ENCODE measurements at regions not wholly inside any gene's neighbourhood (a gene's known extent, or its start where the extent isn't known, plus 50 kb on each side); places are given as distances from the start of the nearest gene placed in this dataset.

DNA sequence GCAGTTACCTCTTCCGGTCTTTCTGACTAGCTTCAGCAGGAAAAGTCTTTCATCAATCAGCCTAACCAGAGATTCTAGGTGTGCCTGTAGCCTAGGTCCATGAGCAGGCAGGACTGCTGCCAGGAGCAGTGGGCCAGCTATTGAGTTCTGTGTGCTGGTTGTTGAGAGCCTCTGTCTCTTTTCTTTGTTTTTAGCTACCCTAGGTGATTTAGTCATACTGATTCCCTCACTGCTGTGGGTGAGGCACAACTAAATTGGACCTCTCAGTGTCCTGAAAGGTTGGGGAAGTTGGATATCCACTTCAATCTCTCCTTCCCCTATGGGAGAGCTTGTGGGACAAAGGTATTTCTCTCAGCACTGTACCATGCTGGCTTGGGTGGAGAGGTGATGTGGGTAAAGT, 354.9 kb downstream of the GPAT3 start:
- ChIA-PET POLR2A (no interaction called here), CTCF (interaction anchor here (0.8 kb wide), 1 partner anchor 12 kb away, joined by 3 read pairs; no protein-coding TSS in a partner anchor)
- DNase-seq (ENCODE audit: extremely low spot score), result no peak
- TF ChIP-seq, protein P1, sequence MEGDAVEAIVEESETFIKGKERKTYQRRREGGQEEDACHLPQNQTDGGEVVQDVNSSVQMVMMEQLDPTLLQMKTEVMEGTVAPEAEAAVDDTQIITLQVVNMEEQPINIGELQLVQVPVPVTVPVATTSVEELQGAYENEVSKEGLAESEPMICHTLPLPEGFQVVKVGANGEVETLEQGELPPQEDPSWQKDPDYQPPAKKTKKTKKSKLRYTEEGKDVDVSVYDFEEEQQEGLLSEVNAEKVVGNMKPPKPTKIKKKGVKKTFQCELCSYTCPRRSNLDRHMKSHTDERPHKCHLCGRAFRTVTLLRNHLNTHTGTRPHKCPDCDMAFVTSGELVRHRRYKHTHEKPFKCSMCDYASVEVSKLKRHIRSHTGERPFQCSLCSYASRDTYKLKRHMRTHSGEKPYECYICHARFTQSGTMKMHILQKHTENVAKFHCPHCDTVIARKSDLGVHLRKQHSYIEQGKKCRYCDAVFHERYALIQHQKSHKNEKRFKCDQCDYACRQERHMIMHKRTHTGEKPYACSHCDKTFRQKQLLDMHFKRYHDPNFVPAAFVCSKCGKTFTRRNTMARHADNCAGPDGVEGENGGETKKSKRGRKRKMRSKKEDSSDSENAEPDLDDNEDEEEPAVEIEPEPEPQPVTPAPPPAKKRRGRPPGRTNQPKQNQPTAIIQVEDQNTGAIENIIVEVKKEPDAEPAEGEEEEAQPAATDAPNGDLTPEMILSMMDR (IDR thresholded peaks at IDR 0.05; ENCODE audit: control extremely low read depth, extremely low read depth, low read depth, missing control alignments), result no peak

- DNase-seq (ENCODE audit: extremely low spot score), result no peak
- TF ChIP-seq, protein P1 (IDR thresholded peaks at IDR 0.05; ENCODE audit: control extremely low read depth, extremely low read depth, low read depth, missing control alignments), result no peak
- CTCF ChIA-PET, result no interaction called here
- POLR2A ChIA-PET, result no interaction called here
These were observed 354.3 kb downstream of the GPAT3 start for GRCh38 chr4:83890231-83890630.

- TF ChIP-seq, protein P1 (IDR thresholded peaks at IDR 0.05; ENCODE audit: control extremely low read depth, extremely low read depth, low read depth, missing control alignments), result no peak
- ChIA-PET CTCF (no interaction called here), POLR2A (no interaction called here)
- DNase-seq (ENCODE audit: extremely low spot score), result no peak
These were observed 353.9 kb downstream of the GPAT3 start for GRCh38 chr4:83889802-83890201.

GRCh38 chr4:83885256-83886182, 349.6 kb downstream of the GPAT3 start:
- TF ChIP-seq, protein P1 (IDR thresholded peaks at IDR 0.05; ENCODE audit: control extremely low read depth, extremely low read depth, low read depth, missing control alignments), result no peak
- no peak for DNase-seq (ENCODE audit: extremely low spot score)
- ChIA-PET CTCF (interaction anchor here (1.4 kb wide), 1 partner anchor 9 kb away, joined by 9 read pairs; no protein-coding TSS in a partner anchor), POLR2A (no interaction called here)

GRCh38 chr4:83876047-83876446, 340.1 kb downstream of the GPAT3 start:
- ChIA-PET CTCF (no interaction called here), POLR2A (no interaction called here)
- no peak for DNase-seq (ENCODE audit: extremely low spot score)
- TF ChIP-seq, protein P1 (IDR thresholded peaks at IDR 0.05; ENCODE audit: control extremely low read depth, extremely low read depth, low read depth, missing control alignments), result no peak

DNA sequence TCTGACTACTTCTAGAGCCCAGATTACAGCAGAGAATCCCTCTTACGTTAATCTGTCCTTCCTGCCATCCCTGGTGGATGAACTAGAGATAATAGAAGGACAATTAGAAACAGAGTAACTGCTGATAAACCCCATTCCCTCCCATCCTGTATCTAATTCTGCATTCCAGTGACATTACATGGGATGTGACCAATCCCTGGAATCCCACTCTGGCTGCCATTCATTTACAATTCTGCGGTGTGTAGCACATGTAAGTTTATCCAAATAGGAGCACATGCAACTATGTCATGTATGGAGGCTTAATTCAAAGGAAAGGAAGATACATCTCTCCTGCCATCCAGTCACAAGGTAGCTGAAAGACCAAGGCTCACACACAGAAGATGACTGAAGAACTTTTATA, 339.5 kb downstream of the GPAT3 start:
- POLR2A ChIA-PET, result no interaction called here
- no peak for DNase-seq (ENCODE audit: extremely low spot score)
- TF ChIP-seq, protein P1 (IDR thresholded peaks at IDR 0.05; ENCODE audit: control extremely low read depth, extremely low read depth, low read depth, missing control alignments), result no peak
- CTCF ChIA-PET, result no interaction called here
